GM21526 (cell line): ENCODE measurements at regions not wholly inside any gene's neighbourhood (a gene's known extent, or its start where the extent isn't known, plus 50 kb on each side); places are given as distances from the start of the nearest gene placed in this dataset.

Experiments
- ATAC-seq: cut with Tn5 transposase; IDR thresholded peaks from one replicate; pipeline ENCODE4 v1.9.1; 2021; ENCODE audit warnings: moderate library complexity; ENCODE audit not compliant: unreplicated experiment, low FRiP score

DNA sequence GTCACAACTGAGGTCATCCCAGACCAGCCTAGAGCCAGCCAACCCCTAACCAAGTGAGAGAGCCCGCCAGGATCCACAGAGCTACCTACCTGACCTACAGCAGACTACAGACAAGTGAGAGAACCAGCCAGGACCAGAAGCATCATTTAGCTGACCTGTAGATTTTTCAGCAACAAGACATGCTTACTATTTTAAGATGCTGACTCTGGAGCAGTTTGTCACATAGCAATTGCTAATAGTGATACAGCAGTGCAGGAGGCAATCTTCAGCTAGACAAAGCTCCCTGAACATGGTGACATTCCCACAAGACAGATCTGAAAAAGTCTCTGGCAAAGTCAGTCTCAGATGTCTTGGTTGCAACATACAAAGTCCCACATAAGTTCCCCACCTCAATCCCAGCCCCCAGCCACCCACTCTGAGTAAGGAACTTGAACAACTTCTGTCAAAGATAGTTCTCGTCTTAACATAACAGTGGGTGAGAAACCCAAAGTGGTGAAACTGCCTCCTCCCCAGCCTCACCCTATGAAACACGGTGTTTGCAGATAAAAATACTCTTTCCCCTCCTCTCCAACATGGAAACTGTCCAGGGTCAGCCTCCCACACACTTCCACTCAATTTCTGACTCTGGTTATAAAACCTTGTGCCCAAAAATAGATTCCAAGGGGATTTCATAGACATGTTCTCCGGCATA is 120.3 kb upstream of the SLC6A11 start:
- ATAC-seq: no peak

GRCh38 chr3:10697918-10698317 is 118.1 kb upstream of the SLC6A11 start:
- ATAC-seq: no peak

- ATAC-seq: no peak
These were observed 115.2 kb upstream of the SLC6A11 start for GRCh38 chr3:10700821-10701220.

DNA sequence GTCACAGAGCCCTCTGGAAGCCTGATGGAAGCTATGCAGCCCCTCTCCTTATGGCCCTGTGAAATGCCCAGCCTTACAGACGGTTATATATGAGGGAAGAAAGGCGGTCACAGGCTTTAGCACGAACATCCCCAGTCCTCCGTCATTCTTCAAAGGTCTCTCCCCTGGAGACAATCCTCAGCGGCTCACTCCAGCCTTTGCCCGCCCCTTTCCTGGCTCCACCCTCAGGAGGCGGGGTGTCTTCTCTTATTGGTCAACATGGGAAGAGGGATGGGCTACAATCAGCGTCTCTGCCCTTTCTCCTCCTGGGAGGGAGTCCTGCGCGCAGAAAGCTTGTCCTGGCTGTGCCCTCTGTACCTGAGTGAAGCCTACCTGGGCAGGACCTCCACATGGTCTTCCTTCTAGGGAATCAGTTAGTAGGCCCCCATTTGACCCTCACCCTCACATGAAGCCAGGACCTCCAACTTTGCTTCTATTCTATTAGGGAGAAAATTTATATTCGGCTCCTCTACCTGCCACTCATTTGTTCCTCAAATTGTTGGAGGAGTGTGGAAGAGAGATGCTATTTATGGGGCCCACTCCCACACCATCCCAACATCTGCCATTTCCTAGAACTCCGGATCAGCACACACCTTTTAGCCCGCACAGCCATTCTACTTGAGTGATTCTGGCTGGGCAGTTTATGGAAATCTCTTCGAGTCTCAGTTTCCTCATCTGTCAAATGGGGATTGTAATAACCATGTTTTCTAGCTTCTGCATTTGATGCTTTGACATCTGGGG is 112.9 kb upstream of the SLC6A11 start:
- ATAC-seq: no peak

DNA sequence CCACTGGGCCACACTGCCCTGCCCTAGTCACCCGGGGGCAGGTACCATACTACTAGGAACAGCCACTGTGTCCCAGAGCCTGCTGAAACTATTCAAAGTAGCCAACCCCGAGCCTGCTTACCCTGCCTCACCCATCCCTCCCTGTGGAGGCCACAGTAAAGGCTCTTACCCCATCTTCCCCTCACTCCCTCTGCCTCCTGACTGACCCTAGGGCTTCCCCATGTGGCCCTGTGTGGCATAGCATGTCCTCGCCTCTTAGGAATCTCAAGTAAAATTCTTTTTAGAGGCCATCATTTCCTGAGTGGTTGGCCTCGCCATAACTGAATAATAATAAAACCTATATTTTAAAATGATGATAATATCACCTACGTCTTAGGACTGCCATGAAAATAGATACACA is 112.2 kb upstream of the SLC6A11 start:
- ATAC-seq: no peak

GRCh38 chr3:10706156-10706739 is 109.8 kb upstream of the SLC6A11 start:
- ATAC-seq: no peak

GRCh38 chr3:10706740-10707399 is 109.2 kb upstream of the SLC6A11 start:
- no peak for ATAC-seq

DNA sequence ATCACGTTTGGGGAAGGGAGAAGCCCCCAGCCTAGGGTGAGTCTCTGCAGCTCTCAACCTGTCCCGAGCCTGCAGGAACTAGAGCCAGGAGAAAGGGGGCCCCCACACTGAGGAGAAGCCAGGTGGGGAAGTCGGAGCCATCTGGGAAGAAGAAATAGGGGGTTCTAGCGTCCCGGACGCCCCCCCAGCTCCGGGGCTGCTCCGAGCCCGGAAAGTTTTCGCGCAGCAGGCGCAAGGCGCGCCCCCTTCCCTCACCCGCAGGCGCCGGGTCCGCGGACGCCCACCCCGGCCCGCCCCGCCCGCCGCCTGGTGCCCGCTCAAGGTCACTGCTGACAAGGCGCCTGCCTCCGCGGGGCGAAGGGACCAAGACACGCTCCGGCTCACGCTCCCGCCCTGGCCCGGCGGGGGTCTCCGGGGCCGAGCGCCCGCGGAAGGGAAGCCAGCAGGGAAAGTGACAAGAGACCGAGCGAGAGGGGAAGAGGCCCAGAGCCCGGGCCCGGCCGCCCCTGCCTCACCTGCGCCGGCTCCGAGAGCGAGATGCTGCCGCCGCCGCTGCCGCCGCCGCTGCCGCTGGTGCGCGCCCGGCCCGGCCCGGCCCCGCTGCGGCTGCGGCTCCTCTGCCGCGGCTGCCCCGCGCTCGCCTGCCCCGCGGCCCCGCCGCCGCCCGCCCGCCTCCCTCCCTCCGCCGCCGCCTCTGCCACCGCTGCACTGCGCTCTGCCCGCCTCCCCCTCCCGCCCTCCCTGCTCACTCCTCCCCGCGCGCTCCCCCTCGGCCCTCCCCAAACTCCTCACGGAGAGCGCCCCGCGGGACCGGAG is 108.4 kb upstream of the SLC6A11 start:
- no peak for ATAC-seq

DNA sequence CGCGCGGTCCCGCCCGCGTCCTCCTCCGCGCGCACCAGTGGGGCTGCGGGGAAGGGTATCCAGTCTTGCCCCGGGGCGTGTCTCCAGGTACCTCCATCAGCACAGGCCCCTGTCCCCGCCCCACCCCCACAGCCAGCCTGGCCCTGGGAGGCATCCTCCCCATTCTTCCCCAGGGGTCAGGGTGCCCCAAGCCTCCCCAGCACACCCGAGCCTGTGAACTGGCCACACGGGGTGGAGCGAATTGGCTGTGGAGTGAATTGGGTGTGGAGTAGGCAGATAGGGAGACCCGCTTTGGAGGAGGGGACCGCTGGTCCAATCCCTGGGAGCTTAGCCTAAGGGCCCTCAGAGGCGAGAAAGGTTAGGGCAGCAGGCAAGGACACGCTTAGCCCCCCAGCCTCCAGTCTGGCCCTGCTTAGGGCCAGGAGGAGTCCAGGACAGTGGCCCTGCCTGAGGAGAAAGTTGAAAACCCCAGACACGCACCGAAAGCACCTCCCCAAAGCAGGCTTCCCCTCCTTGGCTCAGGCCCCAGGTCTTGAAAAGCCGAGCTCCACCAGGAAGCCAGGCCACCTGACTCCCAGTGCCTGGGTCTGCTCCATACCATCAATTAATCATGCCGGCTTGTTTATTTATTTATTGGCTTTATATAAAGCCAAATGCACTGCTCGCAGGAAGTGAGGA is 107.7 kb upstream of the SLC6A11 start:
- ATAC-seq: no peak

- no peak for ATAC-seq
These were observed 106.8 kb upstream of the SLC6A11 start for GRCh38 chr3:10709110-10709781.

- ATAC-seq: no peak
These were observed 103.9 kb upstream of the SLC6A11 start for GRCh38 chr3:10712121-10712520.

DNA sequence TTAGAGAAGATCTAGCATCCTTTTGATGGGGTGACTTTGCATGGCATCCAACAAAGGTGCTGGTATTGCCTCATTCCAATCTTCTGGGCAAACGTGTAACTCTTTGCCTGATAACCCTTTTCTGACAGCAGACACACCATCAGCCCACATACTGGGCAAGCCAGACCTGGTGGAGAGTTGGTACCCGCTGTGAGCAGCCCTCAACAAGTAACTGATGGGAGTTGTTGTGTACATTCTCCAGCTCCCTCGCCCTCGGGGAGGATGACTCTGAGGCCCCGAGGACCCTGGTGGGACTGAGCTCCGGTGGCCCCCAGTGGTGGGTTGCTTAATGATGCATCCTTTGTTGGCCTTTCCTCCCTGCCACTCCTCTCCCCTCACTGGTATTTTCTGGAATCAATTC is 102.4 kb upstream of the SLC6A11 start:
- no peak for ATAC-seq

- no peak for ATAC-seq
These were observed 100.1 kb upstream of the SLC6A11 start for GRCh38 chr3:10715886-10716285.

DNA sequence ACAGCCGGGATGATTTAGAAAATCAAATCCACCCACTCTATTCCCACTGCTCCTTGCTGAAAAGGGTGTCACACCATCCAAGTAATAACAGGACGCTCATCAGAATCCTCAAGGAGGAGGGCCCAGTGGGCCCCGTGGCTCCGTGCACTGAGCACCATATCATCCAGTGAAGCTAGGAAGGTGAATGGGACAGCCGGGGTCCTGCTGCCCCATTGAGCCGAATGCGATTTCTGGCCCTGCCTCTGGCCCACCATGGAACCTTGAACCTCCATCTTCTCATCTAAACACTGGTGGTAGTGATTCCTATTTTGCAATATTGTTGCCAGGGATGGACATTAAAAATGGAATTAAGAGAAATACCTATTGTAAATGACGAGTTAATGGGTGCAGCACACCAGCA is 99.1 kb upstream of the SLC6A11 start:
- ATAC-seq: no peak

- no peak for ATAC-seq
These were observed 98.3 kb upstream of the SLC6A11 start for GRCh38 chr3:10717756-10718155.

GRCh38 chr3:10721101-10721500 is 94.9 kb upstream of the SLC6A11 start:
- no peak for ATAC-seq

GRCh38 chr3:10722911-10723310 is 93.1 kb upstream of the SLC6A11 start:
- no peak for ATAC-seq

DNA sequence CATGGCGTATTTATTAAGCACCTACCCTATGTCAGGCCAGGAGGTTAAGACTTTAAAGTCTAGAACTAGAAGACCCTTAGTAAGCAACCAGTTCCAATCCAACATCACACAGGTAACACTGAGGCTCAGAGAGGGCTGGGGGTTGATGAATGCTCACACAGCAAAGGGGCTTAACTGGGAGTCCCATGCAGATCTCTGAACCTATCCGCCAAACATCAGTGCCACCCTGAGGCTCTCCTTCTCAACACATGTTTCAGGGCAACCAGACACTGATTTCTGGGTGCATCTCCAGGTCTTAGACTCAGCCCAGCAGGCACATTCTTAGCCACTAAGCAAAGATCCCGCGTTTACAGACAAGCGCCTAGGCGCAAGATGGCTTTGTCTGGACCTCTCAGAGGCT is 92.0 kb upstream of the SLC6A11 start:
- no peak for ATAC-seq

GRCh38 chr3:10725067-10725466 is 91.0 kb upstream of the SLC6A11 start:
- ATAC-seq: no peak
